Astrocyte of the cerebellum (primary cell): ENCODE measurements at regions not wholly inside any gene's neighbourhood (a gene's known extent, or its start where the extent isn't known, plus 50 kb on each side); places are given as distances from the start of the nearest gene placed in this dataset.

Experiments
- DNase-seq: peaks from one replicate; pipeline ENCODE4 v3.0.0-alpha.2; 2011; ENCODE audit warnings: low read depth
- H3K4me3 ChIP-seq: 2 replicates; pipeline ENCODE4 v1.5.1; 2011; ENCODE audit warnings: mild to moderate bottlenecking, low read depth, low read length, moderate library complexity
- in situ Hi-C: cut with HindIII; loops from 2 replicates; pipeline ENCODE4 v1.10.0; 2017; ENCODE audit warnings: low sequenced_read_pairs
- TF ChIP-seq, protein P1 (sequence below): IDR thresholded peaks from 2 replicates; pipeline ENCODE4 v1.5.1; 2012; ENCODE audit warnings: low read length, low read depth, moderate library complexity, mild to moderate bottlenecking; ENCODE audit errors: missing control alignments

DNA sequence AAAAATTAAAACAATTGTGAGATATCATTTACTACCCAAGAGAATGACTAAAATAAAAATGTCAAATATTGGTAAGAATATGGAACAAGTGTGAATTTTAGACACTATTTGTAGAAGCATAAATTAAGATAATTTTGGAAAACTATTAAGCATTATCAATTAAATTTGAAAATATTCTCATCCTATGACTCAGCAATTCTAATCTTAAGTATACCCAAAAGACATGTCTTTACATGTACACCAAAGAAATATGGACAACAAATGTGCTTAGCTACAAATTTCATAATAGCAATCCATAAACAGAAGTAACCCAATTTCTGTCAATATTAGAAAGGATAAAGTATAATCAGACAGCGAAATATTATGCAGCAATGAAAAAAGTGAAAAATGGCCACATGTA is 1032.2 kb upstream of the SEMA6D start:
- in situ Hi-C loops: no loop called here
- no peak for DNase-seq
- H3K4me3 ChIP-seq: no peak overlapping the region
- TF ChIP-seq, protein P1, sequence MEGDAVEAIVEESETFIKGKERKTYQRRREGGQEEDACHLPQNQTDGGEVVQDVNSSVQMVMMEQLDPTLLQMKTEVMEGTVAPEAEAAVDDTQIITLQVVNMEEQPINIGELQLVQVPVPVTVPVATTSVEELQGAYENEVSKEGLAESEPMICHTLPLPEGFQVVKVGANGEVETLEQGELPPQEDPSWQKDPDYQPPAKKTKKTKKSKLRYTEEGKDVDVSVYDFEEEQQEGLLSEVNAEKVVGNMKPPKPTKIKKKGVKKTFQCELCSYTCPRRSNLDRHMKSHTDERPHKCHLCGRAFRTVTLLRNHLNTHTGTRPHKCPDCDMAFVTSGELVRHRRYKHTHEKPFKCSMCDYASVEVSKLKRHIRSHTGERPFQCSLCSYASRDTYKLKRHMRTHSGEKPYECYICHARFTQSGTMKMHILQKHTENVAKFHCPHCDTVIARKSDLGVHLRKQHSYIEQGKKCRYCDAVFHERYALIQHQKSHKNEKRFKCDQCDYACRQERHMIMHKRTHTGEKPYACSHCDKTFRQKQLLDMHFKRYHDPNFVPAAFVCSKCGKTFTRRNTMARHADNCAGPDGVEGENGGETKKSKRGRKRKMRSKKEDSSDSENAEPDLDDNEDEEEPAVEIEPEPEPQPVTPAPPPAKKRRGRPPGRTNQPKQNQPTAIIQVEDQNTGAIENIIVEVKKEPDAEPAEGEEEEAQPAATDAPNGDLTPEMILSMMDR: no peak

DNA sequence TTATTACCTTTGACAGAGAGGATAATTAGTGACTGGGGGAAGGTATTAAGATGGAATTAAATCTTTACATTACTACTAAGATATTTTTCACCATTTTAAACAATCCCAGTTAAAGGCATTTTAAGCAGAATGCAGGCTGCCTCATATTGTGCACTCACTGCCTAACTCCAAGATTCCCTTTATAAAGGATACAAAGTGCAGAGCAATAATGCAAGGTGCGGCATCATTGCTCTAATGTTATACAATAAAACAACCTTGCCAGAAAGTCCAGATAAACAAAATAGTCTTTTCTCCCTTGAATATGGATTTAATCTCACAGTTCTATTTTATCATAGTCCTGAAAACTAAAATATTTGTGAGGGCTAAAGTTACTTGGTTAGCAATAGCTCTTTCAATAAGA is 1031.6 kb upstream of the SEMA6D start:
- in situ Hi-C loops: no loop called here
- H3K4me3 ChIP-seq: no peak overlapping the region
- no peak for DNase-seq
- TF ChIP-seq, protein P1: no peak

DNA sequence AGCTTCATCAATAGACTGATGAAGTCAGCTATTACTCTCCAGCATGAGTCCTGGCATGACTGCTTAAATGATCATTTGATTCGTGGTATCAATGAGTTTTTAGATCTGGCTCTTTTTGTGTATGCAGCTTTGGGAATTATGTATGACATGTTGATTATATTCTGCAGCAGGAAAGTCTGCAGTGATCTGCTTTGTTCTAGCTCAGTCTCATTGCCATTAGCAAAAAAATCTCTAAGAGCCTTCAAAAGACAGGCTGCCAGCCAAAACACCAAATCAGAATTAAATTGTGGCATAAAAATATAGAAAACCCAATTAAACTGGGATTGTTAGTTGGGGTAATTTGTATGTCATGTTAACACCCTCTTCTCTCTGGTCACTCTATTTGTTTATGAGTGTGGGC is 1021.0 kb upstream of the SEMA6D start:
- no peak for DNase-seq
- TF ChIP-seq, protein P1: no peak
- in situ Hi-C loops: no loop called here
- no peak overlapping the region for H3K4me3 ChIP-seq

DNA sequence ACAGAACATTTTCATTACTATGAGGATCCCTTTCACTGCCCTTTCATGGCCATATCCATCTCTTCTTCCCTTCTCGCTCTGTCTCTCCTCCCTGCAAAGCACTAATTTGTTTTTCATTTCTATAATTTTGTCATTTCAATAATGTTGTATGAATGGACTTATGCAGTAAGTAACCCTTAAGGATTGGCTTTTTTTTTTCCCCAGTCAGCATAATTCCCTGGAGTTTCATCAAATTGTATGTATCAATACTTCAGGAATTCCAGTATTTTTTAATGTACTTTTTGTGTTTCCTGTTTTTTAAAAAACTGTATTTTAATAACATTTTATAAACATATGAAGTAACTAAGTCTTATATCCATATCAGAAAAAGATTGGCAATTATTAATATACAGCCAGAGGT is 1016.0 kb upstream of the SEMA6D start:
- TF ChIP-seq, protein P1: no peak
- DNase-seq: no peak
- no peak overlapping the region for H3K4me3 ChIP-seq
- in situ Hi-C loops: no loop called here

DNA sequence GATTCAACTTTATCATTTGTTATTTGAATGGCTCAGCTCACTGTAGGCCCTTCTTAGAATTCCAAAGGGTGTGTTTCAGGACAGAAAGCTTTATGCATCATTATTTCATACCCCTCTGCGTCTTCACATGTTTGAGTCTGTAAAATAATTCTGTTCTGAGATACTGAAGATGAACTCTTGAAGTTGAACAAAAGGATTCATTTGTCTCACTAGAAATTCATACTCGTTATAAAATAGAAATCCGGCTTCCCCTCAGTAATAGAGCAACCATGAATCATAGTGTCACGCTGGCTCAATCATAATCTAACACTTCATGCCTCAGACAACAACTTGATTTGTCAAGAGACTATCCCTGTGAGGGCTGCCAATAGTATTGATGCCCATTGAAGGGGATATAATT is 1015.4 kb upstream of the SEMA6D start:
- H3K4me3 ChIP-seq: no peak overlapping the region
- TF ChIP-seq, protein P1: no peak
- in situ Hi-C loops: no loop called here
- no peak for DNase-seq

DNA sequence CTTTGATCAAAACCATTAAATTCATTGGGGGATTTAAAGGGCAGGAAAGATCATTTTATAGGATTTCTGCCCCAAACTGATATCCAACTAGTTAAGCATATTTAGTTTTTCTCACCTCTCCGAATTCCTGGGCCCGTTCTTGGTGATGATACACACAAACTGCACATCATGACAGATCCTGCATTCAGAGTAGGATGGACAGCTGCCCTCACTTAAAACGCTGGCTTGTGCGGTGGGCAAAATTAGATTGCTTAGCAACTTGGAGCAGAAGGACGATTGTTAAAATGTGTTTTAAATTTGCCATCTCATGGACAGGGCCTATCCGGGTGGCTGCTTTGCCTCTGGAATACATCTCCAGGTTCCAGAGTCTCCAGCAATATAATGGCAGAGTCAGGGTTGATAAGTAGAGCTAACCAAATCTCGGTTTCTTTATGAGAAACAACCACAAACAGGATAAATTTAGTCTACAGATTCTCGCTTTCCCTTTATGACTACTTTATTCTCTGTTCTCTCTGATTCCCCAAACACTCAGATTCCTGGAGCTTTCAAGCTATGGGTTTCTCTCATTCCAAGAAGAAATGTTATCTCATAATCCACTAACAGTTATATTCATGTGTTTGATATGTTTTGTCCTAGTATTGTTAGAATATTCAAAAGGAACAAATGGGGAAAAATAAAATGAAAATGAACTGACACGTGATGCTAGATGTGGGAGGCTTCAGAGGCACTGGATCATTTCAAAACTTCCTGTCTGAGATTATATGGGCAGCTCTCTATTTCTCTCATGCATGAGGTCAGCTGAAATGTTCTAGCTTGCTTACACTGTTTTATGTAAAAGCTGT is 1014.1 kb upstream of the SEMA6D start:
- in situ Hi-C loops: no loop called here

More for the DNA sequence above, 1014.1 kb upstream of the SEMA6D start:
- DNase-seq: no peak
- TF ChIP-seq, protein P1: no peak
- H3K4me3 ChIP-seq: no peak overlapping the region
